SK-N-SH treated with all-trans-retinoic acid at 6 μM for 48 hours (cell line): ENCODE measurements at regions not wholly inside any gene's neighbourhood (a gene's known extent, or its start where the extent isn't known, plus 50 kb on each side); places are given as distances from the start of the nearest gene placed in this dataset.

Source experiments
- ARNTL ChIP-seq: fragments of 450-650 bp; formaldehyde crosslinking; IDR thresholded peaks from 2 replicates; pipeline ENCODE4 v1.5.0; 2020; ENCODE audit warnings: low read depth, mild to moderate bottlenecking, moderate library complexity, borderline replicate concordance
- BACH2 ChIP-seq: fragments of 250-450 bp; sonication (Bioruptor Pico); IDR thresholded peaks from 2 replicates; pipeline ENCODE4 v1.9.0; 2021; ENCODE audit warnings: mild to moderate bottlenecking, borderline replicate concordance
- CREB5 ChIP-seq: fragments of 250-450 bp; sonication (Bioruptor Pico); IDR thresholded peaks from 2 replicates; pipeline ENCODE4 v1.5.1; 2020; ENCODE audit warnings: low read depth, mild to moderate bottlenecking, moderate library complexity
- GLIS3 ChIP-seq: fragments of 250-450 bp; sonication (Bioruptor Pico); IDR thresholded peaks from 2 replicates; pipeline ENCODE4 v1.5.0; 2020; ENCODE audit warnings: mild to moderate bottlenecking, moderate library complexity
- ISL1 ChIP-seq: fragments of 250-450 bp; sonication (Bioruptor Pico); IDR thresholded peaks from 2 replicates; pipeline ENCODE4 v2.1.2; 2022; ENCODE audit warnings: mild to moderate bottlenecking, moderate library complexity
- PATZ1 ChIP-seq: fragments of 250-450 bp; sonication (Bioruptor Pico); IDR thresholded peaks from 2 replicates; pipeline ENCODE4 v1.8.0; 2020; ENCODE audit warnings: mild to moderate bottlenecking, moderate library complexity, borderline replicate concordance
- RARB ChIP-seq: fragments of 250-450 bp; sonication (Bioruptor Pico); IDR thresholded peaks from 2 replicates; pipeline ENCODE4 v1.8.0; 2021; ENCODE audit warnings: mild to moderate bottlenecking, moderate library complexity
- SNAI2 ChIP-seq: fragments of 250-450 bp; sonication (Bioruptor Pico); IDR thresholded peaks from 2 replicates; pipeline ENCODE4 v1.5.0; 2020; ENCODE audit warnings: mild to moderate bottlenecking, moderate library complexity
- ZFP3 ChIP-seq: fragments of 250-450 bp; sonication (Bioruptor Pico); IDR thresholded peaks from 2 replicates; pipeline ENCODE4 v1.5.0; 2020; ENCODE audit warnings: mild to moderate bottlenecking, moderate library complexity

- no peak for TF ChIP-seq ZFP3 (CRISPR knock-in tag)
- no peak for TF ChIP-seq BACH2 (CRISPR knock-in tag)
- TF ChIP-seq PATZ1, result no peak
- no peak for TF ChIP-seq ISL1
- no peak for TF ChIP-seq SNAI2
- TF ChIP-seq ARNTL (CRISPR knock-in tag), result no peak
- no peak for TF ChIP-seq CREB5 (CRISPR knock-in tag)
- no peak for TF ChIP-seq RARB (CRISPR knock-in tag)
- TF ChIP-seq GLIS3, result no peak
Observed at GRCh38 chr5:173395933-173396308, 67.7 kb upstream of the STC2 start.
